H1 (cell line): ENCODE measurements at regions not wholly inside any gene's neighbourhood (a gene's known extent, or its start where the extent isn't known, plus 50 kb on each side); places are given as distances from the start of the nearest gene placed in this dataset.

Experiments used
- NANOG ChIP-seq: IDR thresholded peaks from 2 replicates; pipeline ENCODE4 v1.6.1; 2011; ENCODE audit warnings: low read length, low read depth, mild to moderate bottlenecking, inconsistent platforms; ENCODE audit not compliant: insufficient read depth, poor library complexity, severe bottlenecking
- SAP30 ChIP-seq: fragments of 300-600 bp; sonication (generic); IDR thresholded peaks from 2 replicates; pipeline ENCODE4 v1.7.1; 2012; ENCODE audit warnings: low read length, moderate library complexity, mild to moderate bottlenecking, inconsistent platforms; ENCODE audit not compliant: insufficient read depth, insufficient replicate concordance
- YY1 ChIP-seq: IDR thresholded peaks from 2 replicates; pipeline ENCODE4 v1.6.1; 2011; ENCODE audit warnings: low read depth, mild to moderate bottlenecking, low read length

DNA sequence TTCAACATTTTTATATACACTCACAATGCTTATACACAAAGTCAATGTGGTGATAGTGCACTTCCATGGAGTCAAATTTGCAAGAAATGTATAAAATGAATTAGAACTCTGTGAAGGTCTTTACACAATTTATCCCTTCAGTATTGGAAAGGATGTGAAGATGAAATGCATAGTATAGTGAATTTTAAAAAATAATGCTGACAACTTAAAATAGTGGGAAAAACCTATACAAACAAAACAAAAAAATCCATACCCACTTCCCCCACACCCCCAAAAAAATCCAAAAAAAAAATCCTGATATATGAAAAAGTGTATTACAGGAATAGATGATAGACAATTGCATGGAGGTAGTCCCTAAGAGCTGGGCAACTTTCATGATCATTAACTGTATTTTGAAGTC is 165.3 kb downstream of the HLX start (continued):
- TF ChIP-seq NANOG: no peak
- TF ChIP-seq SAP30: no peak
- TF ChIP-seq YY1: no peak
- TF ChIP-seq, all 59 proteins: peak for 0
